Transverse colon (tissue), 4 donors: ENCODE measurements at regions not wholly inside any gene's neighbourhood (a gene's known extent, or its start where the extent isn't known, plus 50 kb on each side); places are given as distances from the start of the nearest gene placed in this dataset.

ENCODE experiments used
- POLR2AphosphoS5 ChIP-seq, 3 donors: sonication (generic); formaldehyde crosslinking; IDR thresholded peaks; one replicate each; pipeline ENCODE4 v1.6.1; 2016; ENCODE audit warnings: antibody characterized with exemption in 3 of 3
- TF ChIP-seq, protein P1 (sequence below), 5 experiments: fragments of 200-600 bp in 3 of 5; fragments of 450-650 bp in 2 of 5; sonication (generic) in 3 of 5; IDR thresholded peaks; 1 replicate in 2 of 5; 2 replicates in 3 of 5; pipeline ENCODE4 v1.5.1; 2016 to 2017; ENCODE audit warnings: antibody characterized with exemption in 5 of 5, inconsistent platforms in 3 of 5, mild to moderate bottlenecking in 2 of 5, moderate library complexity in 1 of 5

DNA sequence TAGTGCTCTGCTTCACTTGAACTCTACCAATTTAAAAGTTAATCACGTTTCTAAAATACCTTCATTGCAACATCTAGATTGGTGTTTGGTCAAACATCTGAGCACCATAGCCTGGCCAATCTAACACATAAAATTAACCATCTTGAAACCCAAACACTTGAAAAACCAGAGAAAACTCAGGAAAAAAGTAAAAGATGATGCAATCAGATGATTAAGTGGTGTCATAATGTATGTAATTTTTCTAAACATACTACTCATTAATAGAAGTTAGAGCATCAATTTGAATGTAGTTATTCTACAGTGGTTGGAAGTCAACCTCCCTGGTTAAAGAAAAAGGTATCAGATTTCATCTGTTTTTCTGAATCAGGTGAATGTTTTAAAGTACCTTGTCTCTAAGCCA, 228.6 kb upstream of the ID4 start:
- TF ChIP-seq POLR2AphosphoS5 (IDR thresholded peaks at IDR 0.05): no peak
- TF ChIP-seq, protein P1, sequence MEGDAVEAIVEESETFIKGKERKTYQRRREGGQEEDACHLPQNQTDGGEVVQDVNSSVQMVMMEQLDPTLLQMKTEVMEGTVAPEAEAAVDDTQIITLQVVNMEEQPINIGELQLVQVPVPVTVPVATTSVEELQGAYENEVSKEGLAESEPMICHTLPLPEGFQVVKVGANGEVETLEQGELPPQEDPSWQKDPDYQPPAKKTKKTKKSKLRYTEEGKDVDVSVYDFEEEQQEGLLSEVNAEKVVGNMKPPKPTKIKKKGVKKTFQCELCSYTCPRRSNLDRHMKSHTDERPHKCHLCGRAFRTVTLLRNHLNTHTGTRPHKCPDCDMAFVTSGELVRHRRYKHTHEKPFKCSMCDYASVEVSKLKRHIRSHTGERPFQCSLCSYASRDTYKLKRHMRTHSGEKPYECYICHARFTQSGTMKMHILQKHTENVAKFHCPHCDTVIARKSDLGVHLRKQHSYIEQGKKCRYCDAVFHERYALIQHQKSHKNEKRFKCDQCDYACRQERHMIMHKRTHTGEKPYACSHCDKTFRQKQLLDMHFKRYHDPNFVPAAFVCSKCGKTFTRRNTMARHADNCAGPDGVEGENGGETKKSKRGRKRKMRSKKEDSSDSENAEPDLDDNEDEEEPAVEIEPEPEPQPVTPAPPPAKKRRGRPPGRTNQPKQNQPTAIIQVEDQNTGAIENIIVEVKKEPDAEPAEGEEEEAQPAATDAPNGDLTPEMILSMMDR (IDR thresholded peaks at IDR 0.05): no peak
